Stimulated activated CD8-positive, alpha-beta memory T cell treated with anti-CD3 and anti-CD28 coated beads, Interleukin-4, amount 100 ng/mL, for 4 hours (primary cell): ENCODE measurements at regions not wholly inside any gene's neighbourhood (a gene's known extent, or its start where the extent isn't known, plus 50 kb on each side); places are given as distances from the start of the nearest gene placed in this dataset.

Source experiments
- DNase-seq, 2 donors: peaks; one replicate each; pipeline ENCODE4 v3.0.0-alpha.2; 2020; ENCODE audit warnings: low read depth in 2 of 2, low spot score in 1 of 2

DNA sequence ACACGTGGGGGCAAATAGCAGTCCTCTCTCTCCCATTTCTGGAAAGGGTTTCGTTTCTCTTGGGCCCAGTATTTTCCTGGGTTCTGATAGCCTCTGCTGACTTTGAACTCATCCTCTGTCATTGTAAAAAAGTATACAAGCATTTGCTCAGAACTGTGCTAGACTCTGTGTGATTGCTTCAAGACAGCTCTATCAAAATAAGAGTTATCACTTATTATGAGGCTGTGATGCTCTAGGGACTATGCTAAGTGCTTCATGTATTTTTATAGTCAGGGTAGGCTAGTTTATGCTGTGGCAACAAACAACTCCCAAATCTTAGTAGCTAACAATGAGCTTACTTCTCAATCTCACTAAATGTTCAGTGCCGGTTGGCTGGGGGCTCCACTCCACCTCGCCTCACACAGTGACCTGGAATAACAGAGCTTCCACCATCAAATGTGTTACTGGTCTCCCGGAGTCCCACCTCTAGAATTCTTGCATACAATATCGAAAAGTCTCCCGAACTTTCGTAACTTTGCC lies 110.8 kb upstream of the CDC42EP3 start:
- DNase-seq = no peak

DNA sequence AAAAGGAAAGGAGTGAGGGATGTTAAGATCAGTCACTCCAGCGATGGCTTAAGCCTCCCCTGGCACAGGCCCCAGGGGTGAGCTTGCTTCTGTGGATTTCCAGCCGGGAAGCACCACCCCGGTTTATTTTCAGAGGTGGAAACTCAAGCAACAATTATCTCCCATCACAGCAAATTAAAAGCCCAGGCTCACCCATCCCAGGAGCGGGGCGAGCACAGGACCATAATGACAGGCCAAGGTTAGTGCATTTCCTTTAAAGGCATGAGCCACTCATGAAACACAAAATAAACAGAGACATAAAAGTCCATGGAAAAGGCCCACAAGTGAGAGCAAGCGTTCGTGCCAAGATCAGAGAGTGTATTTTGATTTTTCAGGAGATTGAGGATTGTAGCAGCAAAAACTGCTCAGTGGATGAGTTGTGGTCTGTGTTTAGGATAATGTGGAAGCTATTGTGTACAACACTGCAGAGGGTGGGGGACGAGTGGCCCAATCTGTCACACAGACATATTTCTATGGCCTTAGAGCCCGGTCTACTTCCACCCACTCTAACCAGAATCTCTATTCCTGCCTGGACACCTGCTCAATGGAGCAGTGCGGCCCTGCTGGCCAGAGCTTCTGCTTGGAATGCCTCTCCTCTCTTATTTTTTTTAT lies 111.4 kb upstream of the CDC42EP3 start:
- no peak for DNase-seq

DNA sequence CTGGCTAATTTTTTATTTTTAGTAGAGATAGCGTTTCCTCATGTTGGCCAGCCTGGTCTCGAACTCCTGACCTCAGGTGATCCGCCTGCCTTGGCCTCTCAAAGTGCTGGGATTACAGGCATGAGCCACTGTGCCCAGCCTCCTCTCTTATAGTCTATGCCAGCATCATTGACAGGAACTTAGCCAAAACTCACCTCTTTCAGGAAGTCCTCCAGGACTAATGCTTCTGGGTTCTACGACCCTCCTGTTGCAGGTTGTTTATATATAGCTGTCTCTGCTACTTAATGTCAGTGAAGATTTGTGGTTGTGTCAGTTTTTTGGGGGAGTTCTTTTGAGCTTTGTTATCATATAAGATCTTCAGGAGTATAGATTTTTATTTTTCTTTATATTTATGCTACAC lies 112.1 kb upstream of the CDC42EP3 start:
- no peak for DNase-seq

DNA sequence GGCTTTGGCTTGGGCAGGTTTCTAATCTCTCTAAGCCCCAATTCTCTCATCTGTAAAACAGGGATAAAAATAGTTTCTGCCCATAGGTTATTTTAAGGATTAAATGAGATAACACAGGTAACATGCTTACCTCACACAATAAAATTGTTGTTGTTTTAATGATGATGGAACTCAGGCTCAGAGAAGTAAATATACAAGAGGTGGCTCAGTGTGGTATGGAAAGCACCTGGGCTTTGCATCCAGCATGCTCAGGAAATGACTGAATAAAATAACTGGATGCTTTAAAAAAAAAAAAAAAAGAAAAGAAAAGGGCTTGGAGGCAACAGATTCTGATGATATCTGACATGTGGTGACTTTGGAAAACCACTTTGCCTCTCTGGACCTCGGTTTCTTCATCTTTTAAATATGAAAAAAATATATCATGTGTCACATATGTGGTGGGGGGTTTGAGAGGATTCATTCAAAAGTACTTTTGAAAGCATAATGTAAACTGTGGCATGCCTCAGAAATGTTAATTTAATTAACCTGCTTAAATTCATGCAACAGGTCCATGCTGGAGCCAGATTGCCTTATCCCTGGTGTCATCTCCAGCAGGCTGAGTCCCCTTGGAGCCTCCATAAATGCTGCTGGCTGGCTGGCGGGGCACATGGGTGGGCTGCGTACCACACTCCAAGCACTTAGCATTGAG lies 112.8 kb upstream of the CDC42EP3 start:
- DNase-seq = no peak

DNA sequence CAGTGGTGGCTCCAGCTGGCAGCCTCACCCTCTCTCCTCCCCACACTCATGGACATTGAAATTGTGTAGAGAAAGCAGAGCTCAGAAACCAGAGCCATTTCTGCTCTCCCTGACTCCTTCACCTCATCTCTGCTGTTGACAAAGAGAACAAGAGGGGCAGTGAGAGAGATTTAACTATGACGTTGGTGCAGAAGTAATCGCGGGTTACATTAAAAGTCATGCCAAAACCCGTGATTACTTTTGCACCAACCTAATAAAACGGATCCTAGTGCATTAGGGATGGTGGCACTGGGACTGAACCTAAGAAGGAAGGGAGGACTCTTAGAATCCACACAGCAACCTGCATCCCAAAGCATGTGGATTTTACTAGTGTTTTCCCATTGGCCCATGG lies 113.3 kb upstream of the CDC42EP3 start:
- DNase-seq = no peak

DNA sequence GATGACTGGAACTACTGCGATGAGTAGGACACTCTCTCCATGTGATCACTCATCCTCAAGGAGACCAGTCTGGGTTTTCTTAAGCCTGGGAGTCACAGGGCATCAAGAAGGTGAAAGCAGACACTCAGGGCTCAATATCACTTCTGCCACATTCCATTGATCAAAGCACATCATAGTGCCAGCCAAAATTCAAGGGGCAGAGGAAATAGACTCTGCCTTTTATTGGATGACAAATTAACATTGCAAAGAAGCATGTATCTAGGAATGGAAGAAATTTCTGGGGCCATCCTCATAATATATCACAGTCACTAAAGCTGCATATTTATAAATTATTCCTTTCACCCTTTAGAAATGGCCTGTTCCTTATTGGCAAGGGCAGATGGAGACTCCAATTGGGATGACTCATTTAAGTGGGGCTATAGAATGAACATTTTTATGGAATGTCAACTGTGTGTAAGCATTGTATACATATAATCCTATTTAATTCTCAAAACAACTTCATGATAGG lies 114.8 kb upstream of the CDC42EP3 start:
- DNase-seq = no peak

DNA sequence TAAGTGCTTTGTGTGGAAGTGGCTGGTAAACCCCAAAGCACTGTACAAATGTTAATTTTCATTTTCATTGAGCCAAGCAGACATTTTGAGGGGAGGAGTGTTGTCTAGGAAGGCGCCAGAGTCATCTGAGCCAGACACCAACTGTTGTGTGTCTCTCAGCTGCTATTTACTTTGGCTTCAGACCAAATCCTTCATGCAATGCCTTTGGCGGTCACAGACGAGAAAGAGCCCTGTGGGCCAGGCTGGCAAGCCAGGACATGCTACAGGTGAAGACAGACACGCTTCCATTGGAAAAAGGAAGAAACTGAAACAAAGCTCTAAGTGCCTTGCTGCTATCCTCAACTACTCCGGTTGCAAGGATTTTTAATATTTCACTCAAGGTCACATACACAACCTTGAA lies 115.4 kb upstream of the CDC42EP3 start:
- DNase-seq = no peak

DNA sequence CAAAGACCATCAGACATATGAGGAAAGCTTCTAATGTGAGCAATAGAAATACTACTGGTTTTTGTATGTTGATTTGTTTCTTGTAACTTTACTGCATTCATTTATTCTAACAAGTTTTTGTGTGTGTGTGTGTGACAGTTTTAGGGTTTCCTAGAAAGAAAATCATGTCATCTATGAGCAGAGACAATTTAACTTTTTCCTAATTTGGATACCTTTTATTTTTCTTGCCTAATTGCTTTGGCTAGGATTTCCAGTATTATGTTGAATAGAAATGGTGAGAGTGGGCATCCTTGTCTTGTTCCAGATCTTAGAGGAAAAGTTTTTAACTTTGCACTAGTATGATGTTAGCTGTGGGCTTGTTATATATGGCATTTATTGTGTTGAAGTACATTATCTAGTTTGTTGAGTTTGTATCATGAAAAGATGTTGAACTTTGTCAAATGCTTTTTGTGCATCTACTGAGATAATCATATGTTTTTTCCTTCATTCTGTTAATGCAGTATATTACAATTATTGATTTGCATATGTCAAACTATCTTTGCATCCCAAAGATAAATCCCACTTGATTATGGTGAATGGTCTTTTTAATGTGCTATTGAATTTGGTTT lies 117.3 kb upstream of the CDC42EP3 start:
- no peak for DNase-seq

DNA sequence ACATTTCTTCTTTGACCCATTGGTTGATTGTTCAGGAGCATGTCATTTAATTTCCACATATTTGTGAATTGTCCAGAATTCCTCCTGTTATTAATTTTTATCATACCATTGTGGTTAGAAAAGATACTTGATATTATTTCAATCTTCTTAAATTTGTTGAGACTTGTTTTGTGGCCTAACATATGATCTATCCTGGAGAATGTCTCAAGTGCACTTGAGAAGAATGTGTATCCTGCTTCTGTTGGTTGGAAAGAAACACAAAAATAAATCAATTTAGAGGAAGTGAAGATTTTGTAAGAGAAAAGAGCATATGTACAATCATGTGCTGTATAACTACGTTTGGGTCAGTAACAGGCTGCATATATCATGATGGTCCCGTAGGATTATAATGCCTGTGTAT lies 118.6 kb upstream of the CDC42EP3 start:
- no peak for DNase-seq

DNA sequence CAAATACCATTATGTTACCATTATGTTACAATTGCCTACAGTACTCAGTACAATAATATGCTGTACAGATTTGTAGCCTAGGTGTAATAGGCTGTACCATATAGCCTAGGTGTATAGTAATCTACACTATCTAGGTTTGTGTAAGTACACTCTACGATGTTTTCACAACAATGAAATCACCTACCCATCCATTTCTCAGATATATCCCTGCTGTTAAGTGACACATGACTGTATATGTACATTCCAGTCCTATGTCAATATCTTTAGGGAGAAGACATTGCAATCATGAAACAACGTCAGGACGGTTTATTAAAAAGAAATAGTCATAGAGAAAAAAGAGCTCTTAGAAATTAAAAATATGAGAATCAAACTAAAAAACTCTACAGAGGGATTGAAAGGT lies 119.0 kb upstream of the CDC42EP3 start:
- DNase-seq = no peak

DNA sequence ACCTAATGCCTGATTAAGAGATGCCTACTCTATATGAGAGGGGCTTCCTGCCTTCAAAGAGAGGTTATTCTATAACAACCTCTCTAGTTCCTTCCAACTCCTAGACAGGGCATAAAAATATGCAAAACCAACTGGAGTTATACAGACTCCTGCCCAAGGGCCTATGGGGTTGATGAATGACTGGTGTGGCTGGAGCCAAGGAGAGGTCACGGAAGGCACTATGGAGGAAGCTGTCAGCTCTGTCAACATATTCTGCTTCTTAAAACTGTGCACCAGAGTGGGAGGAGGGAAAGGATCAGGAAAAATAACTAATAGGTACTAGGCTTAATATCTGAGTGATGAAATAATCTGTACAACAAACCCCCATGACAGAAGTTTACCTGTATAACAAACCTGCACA lies 120.9 kb upstream of the CDC42EP3 start:
- DNase-seq = no peak

DNA sequence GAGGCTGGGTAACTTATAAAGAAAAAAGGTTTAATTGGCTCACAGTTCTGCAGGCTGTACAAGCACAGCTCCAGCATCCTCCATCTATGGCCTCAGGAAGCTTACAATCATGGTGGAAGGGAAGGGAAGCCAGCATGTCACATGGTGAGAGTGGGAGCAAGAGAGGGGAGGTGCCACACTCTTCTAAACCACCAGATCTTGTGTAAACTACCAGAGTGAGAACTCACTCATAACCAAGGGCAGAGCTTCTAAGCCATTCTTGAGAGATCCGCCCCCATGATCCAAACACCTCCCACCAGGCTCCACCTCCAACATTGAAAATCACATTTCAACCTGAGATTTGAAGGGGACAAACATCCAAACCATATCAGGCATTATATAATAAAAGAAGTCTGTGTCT lies 121.6 kb upstream of the CDC42EP3 start:
- no peak for DNase-seq

DNA sequence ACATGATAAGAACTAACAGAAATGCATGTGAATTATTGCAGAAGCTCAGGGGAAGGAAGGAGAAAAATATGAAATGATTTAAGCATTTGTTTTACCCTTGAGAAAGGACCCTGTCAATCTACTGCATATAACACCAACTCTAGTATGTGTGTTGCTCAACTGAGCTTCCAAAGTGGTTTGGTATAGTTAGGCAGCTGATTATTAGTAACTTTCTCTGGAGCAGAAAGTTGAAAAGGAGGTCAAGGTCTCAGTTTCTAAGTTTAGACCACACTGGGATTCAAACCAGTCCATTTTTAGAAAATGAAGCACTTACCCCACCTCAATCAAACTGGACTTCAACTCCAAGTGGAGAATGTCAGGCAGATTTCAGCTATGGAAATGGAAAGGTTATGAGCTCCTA lies 123.3 kb upstream of the CDC42EP3 start:
- DNase-seq = no peak

DNA sequence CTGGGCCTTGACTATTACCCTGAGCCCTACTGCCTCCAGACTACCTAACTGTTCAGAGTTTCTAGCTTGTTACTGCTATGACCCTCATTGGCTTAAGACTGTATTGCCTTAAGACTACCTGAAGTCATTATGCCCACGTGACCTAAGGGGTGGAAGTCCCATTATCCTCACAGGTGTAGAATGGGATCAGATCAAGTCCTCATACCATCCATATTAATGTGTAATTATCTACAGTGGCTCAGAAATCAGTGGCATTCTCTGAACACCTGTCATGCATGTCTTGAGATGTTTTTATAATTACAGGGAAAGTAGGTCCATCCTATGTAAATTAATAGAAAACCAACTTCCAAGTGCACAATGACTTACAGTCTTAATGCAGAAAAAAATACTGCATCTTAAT lies 124.0 kb upstream of the CDC42EP3 start:
- no peak for DNase-seq

DNA sequence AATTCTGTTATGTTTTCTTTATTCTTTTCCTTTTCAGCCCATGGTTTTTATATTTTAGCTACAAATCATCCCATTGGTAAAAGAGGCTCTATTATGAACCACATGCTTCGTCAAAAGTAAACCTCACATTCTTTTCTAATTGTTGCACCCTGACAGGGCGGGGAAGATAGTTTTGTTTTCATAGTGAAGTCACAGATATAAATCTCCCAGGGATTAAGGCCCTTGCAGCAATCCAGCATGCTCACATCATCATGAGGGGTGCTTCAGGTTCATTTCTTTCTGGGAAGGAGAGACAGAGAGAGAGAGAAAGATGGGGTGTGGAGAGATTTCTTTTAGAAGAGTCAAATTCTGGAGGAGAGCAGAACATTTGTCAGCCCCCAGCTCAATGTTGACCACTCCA lies 124.5 kb upstream of the CDC42EP3 start:
- DNase-seq = no peak

DNA sequence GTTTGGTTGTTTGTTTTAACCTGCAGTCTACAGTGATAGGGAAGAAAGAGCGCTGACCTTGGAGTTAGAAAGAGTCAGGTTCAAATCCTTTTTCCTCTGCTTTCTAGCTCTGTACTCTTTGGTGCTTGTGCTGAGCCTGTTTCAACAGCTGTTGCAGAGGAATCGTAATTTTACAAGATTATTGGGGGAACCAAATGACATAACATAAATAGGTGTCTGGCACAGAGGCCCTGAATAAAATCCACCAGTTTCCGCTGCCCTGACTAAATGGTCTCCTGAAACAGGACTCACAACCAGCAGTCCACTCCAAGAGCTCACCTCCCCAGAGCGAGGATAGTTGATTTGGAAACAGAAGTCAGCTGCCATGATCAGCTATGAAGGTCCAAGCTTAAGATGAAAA lies 125.0 kb upstream of the CDC42EP3 start:
- DNase-seq = no peak

DNA sequence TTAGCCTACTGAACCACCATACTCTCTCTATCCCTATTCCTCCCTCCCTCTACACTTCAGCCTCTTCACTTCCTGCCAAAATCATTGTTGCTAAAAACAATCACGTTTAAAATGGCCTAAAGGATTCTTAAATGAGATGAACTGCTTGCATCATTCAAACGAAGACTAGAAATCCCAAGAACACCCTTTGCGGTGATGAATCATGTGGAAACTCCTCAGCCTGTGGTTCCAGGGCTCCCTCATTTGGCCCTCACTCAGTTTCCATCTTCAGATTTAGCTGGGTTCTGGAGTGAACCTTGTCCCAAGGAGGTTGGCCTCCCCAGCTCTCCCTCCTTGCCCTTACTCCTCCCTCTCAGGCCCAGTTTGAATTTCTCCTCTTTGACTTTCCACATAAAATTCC lies 125.6 kb upstream of the CDC42EP3 start:
- DNase-seq = no peak

DNA sequence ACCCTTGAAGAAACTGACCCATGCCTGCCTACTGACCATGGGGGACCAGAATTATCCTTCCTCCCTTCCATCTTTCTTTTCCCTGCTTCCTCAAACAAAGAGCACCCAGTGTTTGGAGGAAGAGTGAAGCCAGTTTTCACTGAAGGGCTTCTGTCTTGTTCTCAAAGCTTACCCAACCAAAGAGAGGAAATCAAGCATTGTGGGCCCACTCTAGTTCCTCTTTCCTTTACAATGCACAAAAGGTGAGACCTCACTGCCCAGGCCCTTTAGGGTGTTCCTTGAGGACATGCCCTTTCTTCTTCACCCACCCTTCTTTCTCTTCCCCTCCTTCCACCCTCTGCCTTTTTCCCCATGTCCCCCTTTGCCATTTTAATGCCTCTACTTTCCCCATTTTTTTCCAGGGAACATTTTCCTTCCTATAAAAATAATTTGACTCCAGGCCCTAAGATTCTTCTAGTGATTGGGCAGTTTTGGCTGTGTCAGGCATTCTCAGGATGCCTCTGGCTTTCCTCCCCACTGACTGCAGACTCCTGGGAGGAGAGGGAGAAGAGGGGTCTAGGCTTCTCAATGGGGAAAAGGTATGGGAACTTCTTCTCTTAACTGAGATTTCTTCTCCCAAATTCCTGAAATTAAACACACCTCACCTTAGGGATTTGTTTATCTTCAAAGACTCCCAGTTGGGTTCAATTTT lies 126.6 kb upstream of the RMDN2 start:
- DNase-seq = no peak

DNA sequence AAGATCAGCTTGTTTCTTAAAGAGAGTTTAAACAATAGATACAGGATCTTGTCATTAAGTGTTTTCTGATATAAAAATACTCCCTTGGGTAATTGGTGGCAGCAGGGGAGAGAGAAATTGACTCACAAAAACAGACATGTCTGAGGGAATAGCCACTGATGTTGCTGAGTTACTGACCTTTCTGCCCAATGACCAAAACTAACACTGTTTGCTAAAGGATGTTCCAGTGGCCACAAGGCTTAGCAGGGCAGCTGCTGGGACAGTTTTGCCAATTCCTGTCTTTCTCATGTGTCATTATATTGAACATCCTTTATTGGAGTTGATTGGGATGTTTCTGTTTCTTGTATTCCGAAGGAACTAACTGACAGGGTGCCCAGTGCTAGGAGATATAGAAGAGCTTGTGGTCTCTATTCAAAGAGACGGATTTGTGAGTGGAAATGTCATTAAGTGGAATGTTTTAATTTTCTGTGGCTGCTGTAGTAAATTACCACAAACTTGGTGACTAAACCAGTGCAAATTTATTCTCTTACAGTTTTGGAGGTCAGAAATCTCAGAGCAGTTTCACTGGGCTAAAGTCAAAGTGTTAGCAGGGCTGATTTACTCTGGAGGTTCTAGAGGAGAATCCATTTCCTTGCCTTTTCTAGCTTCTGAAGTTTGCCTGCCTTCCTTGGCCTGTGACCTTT lies 124.8 kb upstream of the RMDN2 start:
- no peak for DNase-seq

DNA sequence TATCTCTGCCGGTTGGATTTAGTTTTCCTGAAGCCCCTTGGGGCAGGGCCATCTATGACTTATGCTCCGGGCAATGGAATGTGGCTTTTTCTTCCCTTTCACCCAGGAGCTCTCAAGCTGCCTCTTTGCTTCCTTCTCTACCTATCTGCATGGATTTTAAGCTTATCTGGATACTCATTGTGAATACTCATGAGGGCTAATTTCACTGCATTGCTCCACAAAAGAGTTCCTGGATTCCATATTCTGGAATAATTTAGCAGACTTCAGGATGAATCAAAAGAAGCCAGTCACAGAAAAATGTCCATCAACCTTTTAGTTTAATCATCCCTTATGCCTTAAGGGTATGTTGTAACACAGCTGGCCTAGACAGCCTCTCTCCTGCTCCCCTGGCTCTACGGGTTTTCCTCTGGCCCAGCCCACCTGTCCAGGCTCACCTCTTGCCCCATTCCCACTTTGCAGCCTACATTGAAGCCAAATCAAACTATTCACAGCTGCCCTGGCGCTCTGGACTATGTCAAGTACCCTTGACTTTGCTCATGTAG lies 122.8 kb upstream of the RMDN2 start:
- no peak for DNase-seq

DNA sequence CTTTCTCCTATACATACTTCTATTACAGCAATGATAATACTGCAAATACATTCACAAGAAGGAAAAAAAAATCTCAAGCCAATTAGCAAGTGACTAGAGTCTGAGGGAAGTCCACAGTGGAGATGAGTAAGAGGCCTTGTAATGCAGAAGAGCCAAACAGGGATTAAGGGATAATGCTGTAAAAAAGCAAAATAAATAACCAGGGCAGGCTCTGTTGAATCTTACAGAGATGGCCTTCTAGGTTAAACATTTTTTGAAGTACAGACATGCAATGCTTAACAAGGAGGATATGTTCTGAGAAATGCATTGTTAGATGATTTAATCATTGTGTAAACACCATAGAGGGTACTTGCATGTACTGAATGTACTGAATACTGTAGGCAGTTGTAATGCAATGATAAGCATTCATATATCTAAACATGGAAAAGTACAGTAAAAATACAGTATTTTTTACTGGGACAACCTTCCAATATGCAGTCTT lies 122.1 kb upstream of the RMDN2 start:
- DNase-seq = no peak
